Pons (tissue), 1 donor: ENCODE measurements at regions not wholly inside any gene's neighbourhood (a gene's known extent, or its start where the extent isn't known, plus 50 kb on each side); places are given as distances from the start of the nearest gene placed in this dataset.

ENCODE experiments used
- DNase-seq: peaks from one replicate; pipeline ENCODE4 v3.0.0-alpha.2; 2016; ENCODE audit warnings: low spot score

GRCh38 chr1:59058665-59059439 is 238.0 kb upstream of the FGGY start:
- DNase-seq: no peak

DNA sequence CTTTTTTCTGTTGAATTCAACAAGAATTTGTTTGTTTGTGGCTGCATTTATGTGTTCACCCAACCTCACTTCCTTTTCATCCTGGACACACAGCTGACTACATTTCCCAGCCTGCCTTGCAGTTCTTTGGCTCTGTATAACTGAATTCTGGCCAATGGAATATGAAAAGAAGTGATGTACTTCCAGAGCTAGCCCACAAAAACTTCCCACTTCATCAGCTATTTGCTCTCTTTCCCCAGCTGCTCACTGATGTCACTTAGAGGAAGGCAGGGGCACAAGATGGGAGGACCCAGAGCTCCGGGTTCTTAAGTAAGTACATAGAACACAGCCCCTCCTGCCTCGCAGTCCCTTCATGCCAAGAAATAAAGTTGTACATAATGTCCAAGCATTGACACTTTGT is 235.0 kb upstream of the FGGY start:
- peak; percentile 77 for DNase-seq

GRCh38 chr1:59062743-59063142 is 234.2 kb upstream of the FGGY start:
- no peak for DNase-seq

DNA sequence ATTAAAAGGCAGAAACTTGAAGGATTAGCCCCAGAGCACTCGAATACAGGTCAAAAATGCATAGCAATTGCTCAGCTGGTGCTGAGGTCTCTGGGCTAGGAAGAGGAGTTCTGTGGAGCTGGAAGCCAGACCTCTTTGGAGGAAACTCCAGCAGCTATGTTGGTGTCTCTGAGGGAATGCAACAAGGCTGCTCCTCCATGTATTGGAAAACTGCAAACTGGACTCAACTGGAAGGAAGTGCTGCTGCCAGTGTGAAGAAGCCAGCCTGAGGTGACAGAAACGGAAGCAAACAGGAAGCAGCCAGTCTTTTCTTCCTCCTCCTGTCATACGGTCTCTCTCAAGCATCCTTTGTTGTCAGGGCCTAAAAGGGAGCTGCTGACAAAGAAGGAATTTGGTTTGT is 233.4 kb upstream of the FGGY start:
- peak; percentile 46 for DNase-seq

- DNase-seq: no peak
These were observed 232.3 kb upstream of the FGGY start for GRCh38 chr1:59064592-59064991.

DNA sequence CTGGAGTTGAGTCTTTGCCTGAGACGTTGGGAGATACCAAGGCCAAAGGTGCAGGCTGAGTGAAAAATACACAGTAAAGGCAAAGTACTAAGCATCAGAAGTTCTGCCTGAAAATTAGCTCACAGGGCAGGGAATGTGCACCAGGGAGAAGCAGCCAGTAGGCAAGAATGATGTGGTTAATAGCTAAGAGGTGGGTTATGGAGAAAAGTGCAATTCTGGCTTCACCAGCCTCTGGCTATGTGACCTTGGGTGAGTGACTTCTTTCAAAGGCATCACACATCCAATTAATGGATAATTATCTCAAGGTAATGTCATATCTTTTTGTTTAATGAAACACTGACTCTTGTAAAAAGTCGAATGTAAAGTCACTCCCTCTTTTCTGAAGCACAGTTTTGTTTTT is 230.7 kb upstream of the FGGY start:
- DNase-seq: no peak

DNA sequence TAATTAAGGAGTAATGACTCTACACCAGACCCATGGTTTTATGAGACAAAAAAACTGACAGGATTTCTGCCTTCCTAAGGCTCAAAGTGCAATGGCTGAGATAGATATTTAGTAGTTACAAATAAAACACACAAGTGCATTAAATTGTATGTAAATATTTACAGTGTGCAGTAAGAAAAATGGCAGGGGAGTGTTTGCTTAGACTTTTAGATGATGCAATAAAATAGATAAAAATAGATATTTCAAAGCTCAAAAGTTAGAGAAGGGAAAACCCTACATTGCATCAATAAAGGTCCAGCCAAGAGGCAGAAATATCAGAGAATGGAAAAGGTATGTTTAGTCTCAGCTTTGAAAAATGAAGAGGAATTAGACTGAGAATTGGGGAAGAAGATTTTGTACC is 226.3 kb upstream of the FGGY start:
- DNase-seq: no peak

- no peak for DNase-seq
These were observed 225.6 kb upstream of the FGGY start for GRCh38 chr1:59071289-59071688.

DNA sequence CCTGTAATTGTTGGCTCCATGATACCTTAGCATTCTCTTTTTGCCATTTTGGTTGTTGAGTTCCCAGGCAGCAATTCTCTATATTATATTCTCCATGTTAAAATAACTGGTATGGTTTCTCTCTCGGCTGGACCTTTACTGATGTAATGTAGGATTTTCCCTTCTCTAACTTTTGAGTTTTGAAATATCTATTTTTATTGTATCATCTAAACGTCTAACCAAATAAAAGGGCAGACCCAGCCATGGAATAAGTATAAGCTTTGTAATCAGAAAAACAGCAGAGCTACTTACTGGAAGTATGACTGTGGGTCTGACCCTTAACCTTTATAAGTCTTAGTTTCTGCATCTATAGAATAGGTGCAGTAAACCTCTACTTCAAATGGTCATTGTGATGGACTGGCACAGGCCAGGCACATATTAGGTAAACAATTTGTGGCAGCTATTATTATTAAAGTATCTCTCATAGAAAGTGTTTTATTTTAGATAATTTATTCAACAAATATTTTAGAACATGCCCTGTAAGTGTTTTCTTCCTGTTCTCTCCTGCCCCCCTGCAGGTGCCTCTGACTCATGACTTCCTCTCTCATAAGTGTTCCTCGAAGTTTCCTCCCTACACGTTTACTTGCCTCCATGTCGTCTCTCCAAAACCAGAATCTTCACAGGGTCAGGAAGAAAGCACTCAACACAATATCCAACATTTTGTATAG is 224.9 kb upstream of the FGGY start:
- no peak for DNase-seq

DNA sequence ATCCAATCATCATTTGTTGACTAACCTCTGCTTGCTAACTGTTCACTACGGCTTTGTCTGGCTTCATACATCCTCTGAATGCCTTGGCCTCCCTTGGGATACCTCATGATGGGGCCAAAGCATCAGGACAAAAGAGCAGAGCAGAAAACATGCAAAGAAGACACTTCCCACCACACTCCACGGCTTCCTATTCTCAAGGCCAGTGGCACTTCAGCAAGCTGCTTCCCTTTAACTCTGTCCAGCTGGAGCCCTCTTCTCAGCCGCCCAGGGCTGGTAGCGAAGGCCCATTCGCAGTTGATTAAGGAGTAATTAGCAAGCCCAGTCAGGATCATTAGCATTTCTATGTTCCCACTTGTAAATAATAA is 224.3 kb upstream of the FGGY start:
- peak; percentile 31 for DNase-seq

DNA sequence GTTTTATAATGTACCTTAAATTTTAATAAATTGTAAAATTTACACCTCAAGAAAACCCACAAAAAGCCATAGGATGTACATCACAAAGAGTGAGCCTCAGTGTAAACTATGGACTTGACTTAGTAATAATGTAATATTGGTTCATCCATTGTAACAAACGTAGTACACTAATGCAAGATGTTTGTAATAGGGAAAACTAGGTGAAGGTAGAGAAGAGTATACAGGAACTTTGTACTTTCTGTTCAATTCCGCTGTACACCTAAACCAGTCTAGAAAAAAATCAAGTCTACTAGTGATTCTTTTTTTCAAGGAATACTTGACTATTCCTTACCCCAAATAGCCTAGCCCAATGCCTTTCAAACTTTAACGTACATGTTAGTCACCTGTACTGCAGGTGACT is 222.3 kb upstream of the FGGY start:
- DNase-seq: no peak

- no peak for DNase-seq
These were observed 221.9 kb upstream of the FGGY start for GRCh38 chr1:59075021-59075420.

DNA sequence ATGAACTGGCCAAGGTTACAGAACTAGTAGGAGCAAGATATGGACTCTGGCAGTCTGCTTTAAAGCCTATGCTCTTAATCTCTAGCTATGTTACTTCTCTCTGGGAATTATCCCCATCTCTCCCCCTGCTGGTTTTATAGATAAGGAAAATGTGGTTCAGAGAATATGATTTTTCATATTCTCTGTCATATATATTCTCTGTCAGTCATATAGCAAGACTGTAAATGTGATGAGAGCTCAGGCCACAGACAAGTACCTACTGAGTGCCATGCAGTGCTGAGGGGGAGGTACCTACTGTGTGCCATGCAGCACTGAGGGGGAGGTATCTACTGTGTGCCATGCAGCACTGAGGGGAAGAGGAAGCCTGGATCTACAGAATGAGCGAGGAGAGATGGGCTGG is 220.3 kb upstream of the FGGY start:
- DNase-seq: no peak

DNA sequence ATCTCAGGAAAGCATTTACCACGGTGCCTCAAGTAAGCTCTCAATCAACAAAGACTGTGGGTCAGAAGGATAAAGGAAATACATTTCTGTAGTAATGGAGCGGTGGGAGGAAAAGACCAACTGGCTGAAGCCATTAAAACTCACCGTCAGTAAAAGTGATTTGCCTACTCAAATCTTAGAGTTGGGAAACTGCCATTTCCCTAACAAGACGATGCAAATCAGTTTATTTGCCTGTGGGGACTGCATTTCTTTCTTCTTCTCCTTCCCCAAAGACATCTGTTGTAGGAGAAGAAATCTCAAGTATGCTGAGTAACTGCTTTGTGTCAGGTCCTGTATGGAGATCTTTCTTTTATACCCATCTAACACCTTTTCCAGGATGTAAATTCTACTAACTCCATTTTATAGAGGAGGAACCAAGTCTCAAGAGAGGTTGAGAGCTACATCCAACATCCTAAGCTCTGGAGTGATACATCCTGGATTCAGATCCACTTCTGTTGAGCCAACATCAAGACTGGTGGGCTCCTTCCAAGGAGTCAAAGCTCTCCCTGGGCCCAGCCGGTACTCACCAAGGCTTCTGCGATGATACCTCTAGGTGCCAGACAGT is 219.3 kb upstream of the FGGY start:
- DNase-seq: no peak

DNA sequence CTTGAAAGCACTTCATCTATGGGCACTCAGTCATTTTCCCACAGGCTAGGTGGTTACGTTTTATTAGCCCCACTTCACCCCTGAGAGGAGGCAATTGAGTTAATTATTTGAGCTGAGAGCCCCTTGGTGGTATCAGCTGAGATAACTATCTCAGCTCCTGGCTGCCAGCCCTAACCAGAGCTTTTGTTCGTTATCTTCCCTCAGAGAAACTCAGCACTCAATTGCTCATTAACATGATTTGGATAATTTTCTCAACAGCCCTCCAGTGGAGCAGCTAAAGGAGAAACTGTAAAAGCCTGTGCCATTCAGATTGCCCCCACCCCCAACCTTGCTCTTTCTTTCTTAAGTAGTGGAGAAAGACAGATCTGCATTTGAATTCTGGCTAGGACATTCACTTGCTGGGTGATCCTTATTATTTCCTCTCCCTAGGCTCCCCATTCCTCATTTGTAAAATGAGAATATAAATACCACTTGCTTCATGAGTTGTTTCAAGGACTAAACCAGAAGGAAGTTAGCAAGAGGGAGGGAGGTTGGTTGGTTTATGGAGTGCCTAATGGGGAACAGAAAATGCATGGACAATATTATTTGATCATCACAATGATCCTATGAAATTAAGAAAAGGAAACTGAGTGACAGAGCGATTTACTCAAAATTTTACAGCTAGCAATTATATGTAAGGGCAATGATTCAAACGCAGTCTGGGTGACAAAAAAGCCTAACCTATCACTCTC is 218.7 kb upstream of the FGGY start:
- no peak for DNase-seq

DNA sequence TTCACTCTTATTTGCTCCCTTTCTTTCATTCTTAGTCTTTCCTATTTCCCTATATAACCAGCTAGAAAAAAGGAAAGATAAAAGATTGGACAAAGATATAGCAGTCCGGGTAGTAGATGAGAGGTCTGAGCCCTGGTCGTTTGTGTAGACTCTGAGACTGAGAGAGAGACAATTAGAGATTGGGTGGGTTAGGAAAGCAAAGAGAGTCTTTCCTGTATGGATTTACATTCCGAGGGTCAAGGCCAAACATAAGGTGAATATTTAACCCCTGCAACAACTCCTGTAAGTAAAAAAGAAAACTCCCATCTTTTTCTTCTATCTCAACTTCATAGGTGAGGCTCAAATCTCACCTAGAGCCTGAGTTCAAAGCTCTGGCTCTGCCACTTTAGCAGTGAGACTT is 218.0 kb upstream of the FGGY start:
- no peak for DNase-seq

- DNase-seq: no peak
These were observed 217.3 kb upstream of the FGGY start for GRCh38 chr1:59079434-59080140.

- no peak for DNase-seq
These were observed 215.7 kb upstream of the FGGY start for GRCh38 chr1:59081181-59081580.

GRCh38 chr1:59081795-59082194 is 215.1 kb upstream of the FGGY start:
- no peak for DNase-seq

DNA sequence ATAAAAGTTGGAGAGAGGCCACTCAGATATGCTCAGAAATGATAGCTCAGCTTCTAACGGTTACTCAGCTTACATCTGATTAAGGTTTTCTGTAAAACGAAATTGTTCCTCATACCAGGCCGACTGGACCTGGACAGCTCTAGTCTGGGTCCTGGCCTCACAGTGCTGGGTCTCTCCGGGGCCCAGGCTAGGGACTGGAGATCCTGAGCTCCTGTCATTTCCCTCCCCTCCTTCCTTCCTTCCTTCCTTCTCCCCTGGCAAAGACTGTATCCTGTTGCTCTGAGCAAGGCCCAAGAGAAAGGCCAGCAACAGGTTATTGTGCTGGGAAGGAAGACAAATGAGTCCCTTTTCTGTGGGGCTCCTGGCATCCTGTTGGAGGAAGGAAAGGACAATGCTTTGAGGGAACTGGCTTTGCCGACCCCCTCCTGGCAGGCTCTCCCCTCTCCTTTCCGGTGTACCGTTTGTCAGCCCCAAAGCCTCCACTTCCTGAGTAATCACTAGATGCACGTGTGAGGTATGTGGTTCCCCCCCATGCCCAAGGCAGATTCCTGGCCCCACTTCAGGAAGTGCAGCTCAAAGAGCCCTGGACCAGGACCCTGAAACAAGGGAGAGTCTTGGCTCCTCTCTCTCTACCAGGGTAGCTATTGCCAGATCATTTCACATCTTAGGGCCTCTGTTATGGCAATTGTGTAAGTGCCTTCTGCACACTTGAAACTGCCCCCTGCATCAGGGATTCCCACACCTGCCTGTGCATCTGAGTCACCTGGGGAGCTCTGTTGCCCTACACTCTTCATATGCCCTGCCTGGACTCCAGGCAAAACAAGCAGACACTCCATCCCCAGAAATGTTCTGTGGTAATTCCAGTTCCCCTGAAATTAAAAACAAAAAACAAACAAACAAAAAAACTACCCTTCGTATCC is 212.7 kb upstream of the FGGY start:
- no peak for DNase-seq

DNA sequence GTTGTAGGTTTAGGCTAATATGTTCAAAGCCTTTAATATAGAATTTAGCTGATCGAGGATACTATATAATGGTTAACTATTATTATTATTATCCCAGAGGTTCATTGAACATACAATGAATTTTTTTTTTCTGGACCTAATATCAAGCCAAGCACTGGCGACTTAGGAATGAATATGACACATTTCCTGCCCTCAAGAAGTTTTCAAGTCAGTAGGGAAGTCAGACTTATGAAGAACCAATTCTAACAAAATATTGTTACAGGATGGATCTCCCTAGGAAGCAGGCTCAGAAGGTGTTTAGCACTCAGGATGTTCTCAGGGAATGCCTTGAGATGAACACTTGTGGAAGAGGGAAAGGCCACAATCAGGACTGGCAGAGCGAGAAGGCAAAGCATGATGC is 211.8 kb upstream of the FGGY start:
- no peak for DNase-seq
